Karpas-422 (cell line): ENCODE measurements at regions not wholly inside any gene's neighbourhood (a gene's known extent, or its start where the extent isn't known, plus 50 kb on each side); places are given as distances from the start of the nearest gene placed in this dataset.

Source experiments
- DNase-seq: peaks from one replicate; pipeline ENCODE4 v3.0.0-alpha.2; 2015
- H2AFZ ChIP-seq: fragments of 200-600 bp; sonication (generic); 2 replicates; pipeline ENCODE4 v1.6.1; 2014; ENCODE audit warnings: antibody characterized with exemption, low read length, mixed read lengths
- H3K27ac ChIP-seq: fragments of 200-600 bp; sonication (generic); 2 replicates; pipeline ENCODE4 v1.5.1; 2014; ENCODE audit warnings: mild to moderate bottlenecking, low read length, moderate library complexity
- H3K27me3 ChIP-seq: fragments of 200-600 bp; sonication (generic); 2 replicates; pipeline ENCODE4 v1.6.1; 2014; ENCODE audit warnings: low read length, mixed read lengths
- H3K36me3 ChIP-seq: fragments of 200-600 bp; sonication (generic); 2 replicates; pipeline ENCODE4 v1.6.1; 2014; ENCODE audit warnings: low read length, mixed read lengths; ENCODE audit not compliant: insufficient read depth
- H3K4me1 ChIP-seq: fragments of 200-600 bp; sonication (generic); 2 replicates; pipeline ENCODE4 v1.6.1; 2014; ENCODE audit warnings: mild to moderate bottlenecking, low read length, mixed read lengths
- H3K4me2 ChIP-seq: fragments of 200-600 bp; sonication (generic); 2 replicates; pipeline ENCODE4 v1.6.1; 2014; ENCODE audit warnings: low read length, low read depth, mild to moderate bottlenecking; ENCODE audit not compliant: poor library complexity, severe bottlenecking
- H3K4me3 ChIP-seq: fragments of 200-600 bp; sonication (generic); 2 replicates; pipeline ENCODE4 v1.5.1; 2014; ENCODE audit warnings: mild to moderate bottlenecking, antibody characterized with exemption, low read length, mixed read lengths
- H3K79me2 ChIP-seq: fragments of 200-600 bp; sonication (generic); 2 replicates; pipeline ENCODE4 v1.6.1; 2014; ENCODE audit warnings: mild to moderate bottlenecking, low read length, mixed read lengths
- H3K9ac ChIP-seq: fragments of 200-600 bp; sonication (generic); 2 replicates; pipeline ENCODE4 v1.6.0; 2014; ENCODE audit warnings: low read length
- H3K9me2 ChIP-seq: fragments of 200-600 bp; sonication (generic), shearing (Covaris generic); replicated peaks from 2 replicates; pipeline ENCODE4 v1.6.0; 2014; ENCODE audit warnings: mild to moderate bottlenecking, low read length, moderate library complexity; ENCODE audit not compliant: insufficient read depth
- H3K9me3 ChIP-seq: fragments of 300-700, 200-600 bp; sonication (generic); 2 replicates; pipeline ENCODE4 v1.6.1; 2014; ENCODE audit warnings: low read length, mixed read lengths
- H4K20me1 ChIP-seq: fragments of 200-600 bp; sonication (generic); 2 replicates; pipeline ENCODE4 v1.6.1; 2014; ENCODE audit warnings: mild to moderate bottlenecking, antibody characterized with exemption, low read length, low read depth; ENCODE audit not compliant: insufficient read depth

DNA sequence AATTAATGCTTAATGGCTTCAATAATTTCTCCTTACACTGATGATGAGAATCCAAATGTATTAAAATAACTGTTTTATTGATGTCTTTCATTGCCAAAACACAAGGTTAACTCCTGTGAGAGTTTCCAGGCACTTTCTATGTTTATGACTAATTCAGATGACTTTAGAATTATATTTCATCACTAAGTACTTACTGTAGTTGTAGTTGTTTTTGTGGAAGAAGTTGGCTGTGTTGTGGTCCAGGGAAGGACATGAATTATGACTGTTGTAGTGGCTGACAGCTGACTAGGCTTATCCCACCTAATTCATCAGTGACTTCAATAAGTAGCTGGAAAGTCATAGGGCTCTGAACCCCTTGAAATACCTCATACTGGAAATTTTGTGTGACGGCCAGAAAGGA, 254.8 kb downstream of the HGF start:
- H3K79me2 ChIP-seq, result no peaks in the 10 kb centered on the region
- peaks cover 34% of the 10 kb centered on the region for H3K9me3 ChIP-seq
- no peak overlapping the region for H3K4me3 ChIP-seq
- H3K9ac ChIP-seq, result no peak overlapping the region
- no peaks in the 10 kb centered on the region for H3K36me3 ChIP-seq
- H2AFZ ChIP-seq, result no peak overlapping the region
- no peak overlapping the region for H3K4me2 ChIP-seq
- no peaks in the 10 kb centered on the region for H3K4me1 ChIP-seq
- no peaks in the 10 kb centered on the region for H4K20me1 ChIP-seq
- DNase-seq, result no peak
- no peaks in the 10 kb centered on the region for H3K27me3 ChIP-seq
- no peak overlapping the region for H3K27ac ChIP-seq
- no peaks in the 10 kb centered on the region for H3K9me2 ChIP-seq

DNA sequence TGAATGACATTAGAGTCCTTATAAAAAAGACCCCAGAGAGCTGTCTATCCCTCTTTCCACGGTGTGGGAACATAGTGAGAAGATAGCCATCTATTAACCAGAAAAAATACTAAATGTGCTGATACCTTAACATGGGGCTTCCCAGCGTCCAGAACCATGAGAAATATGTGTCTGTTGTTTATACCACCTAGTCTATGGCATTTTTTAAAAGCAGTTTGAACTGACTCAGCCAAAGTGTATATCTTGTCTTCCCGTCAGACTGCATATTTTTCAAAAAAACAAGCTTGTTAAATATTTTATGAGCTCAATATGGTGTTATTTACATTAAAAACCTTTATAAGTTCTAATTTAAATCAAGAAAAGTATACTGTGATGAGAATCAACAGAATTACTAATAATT, 255.3 kb downstream of the HGF start:
- no peaks in the 10 kb centered on the region for H3K9me2 ChIP-seq
- H3K79me2 ChIP-seq, result no peaks in the 10 kb centered on the region
- no peak overlapping the region for H3K4me3 ChIP-seq
- DNase-seq, result no peak
- no peak overlapping the region for H3K9ac ChIP-seq
- H3K9me3 ChIP-seq, result peaks cover 34% of the 10 kb centered on the region
- no peaks in the 10 kb centered on the region for H3K36me3 ChIP-seq
- H3K4me1 ChIP-seq, result no peaks in the 10 kb centered on the region
- no peak overlapping the region for H3K27ac ChIP-seq
- H4K20me1 ChIP-seq, result no peaks in the 10 kb centered on the region
- no peak overlapping the region for H3K4me2 ChIP-seq
- H2AFZ ChIP-seq, result no peak overlapping the region
- H3K27me3 ChIP-seq, result no peaks in the 10 kb centered on the region

DNA sequence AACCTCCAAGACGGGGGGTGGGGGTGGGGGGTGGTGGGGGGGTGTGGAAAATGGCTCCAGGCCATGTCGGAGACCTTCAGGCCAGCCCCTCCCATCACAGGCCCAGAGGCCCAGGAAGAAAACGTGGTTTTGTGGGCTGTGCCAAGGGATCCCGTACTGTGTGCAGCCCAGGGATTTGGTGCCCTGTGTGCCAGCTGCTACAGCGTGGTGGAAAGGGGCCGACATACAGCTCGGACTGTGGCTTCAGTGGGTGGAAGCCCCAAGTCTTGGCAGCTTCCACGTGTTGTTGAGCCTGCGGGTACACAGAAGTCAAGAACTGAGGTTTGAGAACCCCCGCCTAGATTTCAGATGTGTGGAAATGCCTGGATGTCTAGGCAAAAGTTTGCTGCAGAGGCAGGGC, 259.7 kb downstream of the HGF start:
- Histone ChIP-seq H3K4me3 (no peak overlapping the region), H3K36me3 (no peaks in the 10 kb centered on the region), H4K20me1 (no peaks in the 10 kb centered on the region), H3K9ac (no peak overlapping the region), H3K27me3 (no peaks in the 10 kb centered on the region), H3K4me1 (no peaks in the 10 kb centered on the region), H3K9me3 (peaks cover 17% of the 10 kb centered on the region), H2AFZ (no peak overlapping the region), H3K9me2 (no peaks in the 10 kb centered on the region), H3K79me2 (no peaks in the 10 kb centered on the region), H3K4me2 (no peak overlapping the region), H3K27ac (no peak overlapping the region)
- no peak for DNase-seq

DNA sequence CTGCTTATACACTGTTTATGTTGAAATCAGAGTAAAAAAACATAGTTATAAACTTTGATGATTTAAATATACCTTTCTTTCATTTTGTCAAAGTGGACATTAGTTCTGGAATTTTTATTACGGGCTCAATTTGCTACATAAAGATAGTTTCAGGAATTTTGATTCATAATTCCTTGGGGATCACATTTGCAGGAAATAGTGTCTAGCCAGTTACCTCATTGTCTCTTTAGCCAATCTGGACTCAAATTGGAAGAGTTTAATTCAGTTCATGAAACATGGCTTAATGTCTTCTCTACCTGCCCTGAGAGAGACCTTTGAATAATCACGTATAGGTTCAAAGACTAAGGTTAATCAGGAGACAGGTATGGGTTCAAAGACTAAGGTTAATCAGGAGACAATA, 262.6 kb downstream of the HGF start:
- H3K79me2 ChIP-seq, result no peaks in the 10 kb centered on the region
- H3K4me2 ChIP-seq, result no peak overlapping the region
- no peaks in the 10 kb centered on the region for H3K9me2 ChIP-seq
- H3K4me1 ChIP-seq, result no peaks in the 10 kb centered on the region
- H4K20me1 ChIP-seq, result no peaks in the 10 kb centered on the region
- no peaks in the 10 kb centered on the region for H3K36me3 ChIP-seq
- no peaks in the 10 kb centered on the region for H3K9me3 ChIP-seq
- no peak overlapping the region for H3K9ac ChIP-seq
- H3K4me3 ChIP-seq, result no peak overlapping the region
- H3K27ac ChIP-seq, result no peak overlapping the region
- DNase-seq, result no peak
- H3K27me3 ChIP-seq, result no peaks in the 10 kb centered on the region
- no peak overlapping the region for H2AFZ ChIP-seq

DNA sequence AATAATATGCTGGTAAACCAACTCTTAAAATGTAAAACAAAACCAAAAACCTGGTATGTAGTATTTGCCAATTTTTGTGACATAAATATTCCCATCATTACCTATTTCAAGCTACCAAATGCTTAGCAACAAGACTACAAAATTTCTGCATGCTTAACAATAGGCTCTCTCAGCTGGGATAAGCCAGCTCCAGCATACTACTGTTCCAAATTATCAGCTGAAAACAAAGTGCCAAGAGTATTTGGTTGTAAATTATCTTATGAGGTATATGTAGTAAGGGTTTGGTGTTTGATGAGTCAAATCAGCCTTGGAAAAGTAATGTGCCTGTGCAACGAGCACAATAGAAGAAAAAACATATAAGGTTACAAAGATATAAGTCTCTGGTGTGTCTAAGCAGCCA, 263.2 kb downstream of the HGF start:
- Histone ChIP-seq H3K9me2 (no peaks in the 10 kb centered on the region), H3K4me3 (no peak overlapping the region), H3K4me2 (no peak overlapping the region), H3K79me2 (no peaks in the 10 kb centered on the region), H3K36me3 (no peaks in the 10 kb centered on the region), H2AFZ (no peak overlapping the region), H3K9ac (no peak overlapping the region), H3K9me3 (no peaks in the 10 kb centered on the region), H3K27ac (no peak overlapping the region), H4K20me1 (no peaks in the 10 kb centered on the region), H3K27me3 (no peaks in the 10 kb centered on the region), H3K4me1 (no peaks in the 10 kb centered on the region)
- no peak for DNase-seq

DNA sequence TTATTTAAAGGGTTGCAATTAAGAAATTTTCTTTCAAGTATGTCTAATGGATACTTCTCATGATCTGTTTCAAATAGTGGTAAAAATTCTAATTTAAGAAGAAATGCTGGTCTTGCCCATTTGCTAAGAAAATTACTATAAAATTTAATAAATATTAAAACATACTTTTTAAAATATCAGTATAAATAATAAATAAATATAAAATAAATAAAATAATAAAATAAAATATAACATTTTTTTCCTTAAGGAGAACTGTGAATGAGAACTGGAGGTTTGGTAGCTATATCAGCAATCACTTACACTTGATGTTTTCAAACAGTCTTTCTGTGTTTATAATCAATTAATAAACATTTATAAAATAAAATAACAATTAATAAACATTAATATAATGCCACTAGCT, 266.1 kb downstream of the HGF start:
- no peak overlapping the region for H3K4me2 ChIP-seq

DNA sequence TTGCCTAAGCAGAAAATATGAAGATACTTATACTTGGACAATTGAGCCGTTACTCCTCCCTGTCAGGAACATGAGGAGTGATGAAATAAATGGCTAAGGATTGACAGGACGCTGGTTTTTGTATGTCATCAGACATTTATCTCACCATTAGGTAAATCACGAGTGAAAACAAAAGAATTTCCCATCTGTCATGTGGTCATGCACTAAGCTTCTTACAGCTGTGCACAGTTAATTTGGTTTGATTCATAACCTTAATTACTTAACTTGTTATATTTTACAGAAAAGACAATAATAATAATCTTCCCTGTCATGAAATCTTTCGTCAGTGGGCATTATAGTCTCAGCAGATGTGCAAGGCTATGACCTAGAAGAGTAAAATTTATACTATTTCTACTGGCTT, 266.5 kb downstream of the HGF start:
- Histone ChIP-seq H3K4me3 (no peak overlapping the region), H3K9ac (no peak overlapping the region), H3K4me1 (no peaks in the 10 kb centered on the region), H3K9me3 (no peaks in the 10 kb centered on the region), H3K27me3 (no peaks in the 10 kb centered on the region), H3K4me2 (no peak overlapping the region), H3K9me2 (no peaks in the 10 kb centered on the region), H3K79me2 (no peaks in the 10 kb centered on the region), H3K27ac (no peak overlapping the region), H2AFZ (no peak overlapping the region), H3K36me3 (no peaks in the 10 kb centered on the region), H4K20me1 (no peaks in the 10 kb centered on the region)
- DNase-seq, result no peak

More for the DNA sequence above, 266.1 kb downstream of the HGF start:
- no peak for DNase-seq
- no peak overlapping the region for H3K27ac ChIP-seq
- H3K4me3 ChIP-seq, result no peak overlapping the region
- H3K9me2 ChIP-seq, result no peaks in the 10 kb centered on the region
- H4K20me1 ChIP-seq, result no peaks in the 10 kb centered on the region
- H3K27me3 ChIP-seq, result no peaks in the 10 kb centered on the region
- H3K9ac ChIP-seq, result no peak overlapping the region
- no peaks in the 10 kb centered on the region for H3K36me3 ChIP-seq
- no peak overlapping the region for H2AFZ ChIP-seq
- H3K79me2 ChIP-seq, result no peaks in the 10 kb centered on the region
- no peaks in the 10 kb centered on the region for H3K9me3 ChIP-seq
- H3K4me1 ChIP-seq, result no peaks in the 10 kb centered on the region

DNA sequence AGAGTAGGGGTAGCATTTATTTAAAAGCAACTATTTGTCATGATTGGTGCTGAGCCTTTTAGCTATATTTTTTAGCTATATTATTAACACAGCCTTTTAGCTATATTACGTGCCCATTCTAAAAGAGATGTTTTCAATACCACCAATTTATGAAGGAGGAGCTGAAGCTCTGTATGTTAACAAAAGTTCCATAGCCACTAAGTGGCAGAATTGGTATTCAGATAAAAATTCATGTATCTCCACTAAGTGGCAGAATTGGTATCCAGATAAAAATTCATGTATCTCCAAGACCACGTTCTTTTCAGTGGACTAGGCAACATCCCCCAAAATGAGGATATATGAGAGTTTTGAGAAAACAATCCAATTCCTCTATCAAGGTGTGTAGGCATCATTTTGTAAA, 268.6 kb downstream of the HGF start:
- no peak overlapping the region for H3K9ac ChIP-seq
- no peak overlapping the region for H3K27ac ChIP-seq
- no peak overlapping the region for H2AFZ ChIP-seq
- H3K4me2 ChIP-seq, result no peak overlapping the region
- no peak overlapping the region for H3K4me3 ChIP-seq
- no peaks in the 10 kb centered on the region for H3K4me1 ChIP-seq
- no peaks in the 10 kb centered on the region for H3K9me3 ChIP-seq
- no peaks in the 10 kb centered on the region for H3K79me2 ChIP-seq
- no peaks in the 10 kb centered on the region for H3K27me3 ChIP-seq
- H3K36me3 ChIP-seq, result no peaks in the 10 kb centered on the region
- no peak for DNase-seq
- H3K9me2 ChIP-seq, result no peaks in the 10 kb centered on the region
- H4K20me1 ChIP-seq, result no peaks in the 10 kb centered on the region

DNA sequence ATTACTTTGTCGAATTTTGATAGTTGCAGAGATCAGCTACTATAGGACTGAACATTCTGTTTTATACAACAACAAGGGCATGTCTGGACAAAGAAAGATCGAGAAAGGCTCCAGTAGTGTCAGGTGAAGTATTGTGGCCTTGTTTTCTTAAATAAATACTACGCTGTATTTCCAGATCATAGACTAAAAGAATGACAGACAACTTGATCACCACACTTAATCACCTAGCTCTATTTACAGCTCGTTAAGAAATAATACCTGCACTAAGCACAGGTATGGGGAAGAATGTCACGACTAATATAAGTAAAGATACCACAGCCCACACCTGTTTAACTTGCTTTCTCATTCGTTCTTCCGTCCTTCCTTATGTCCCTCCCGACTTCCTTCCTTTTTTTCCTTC, 269.2 kb downstream of the HGF start:
- H3K4me3 ChIP-seq, result no peak overlapping the region
- H3K4me1 ChIP-seq, result no peaks in the 10 kb centered on the region
- H3K4me2 ChIP-seq, result no peak overlapping the region
- no peak overlapping the region for H3K27ac ChIP-seq
- no peaks in the 10 kb centered on the region for H3K27me3 ChIP-seq
- H3K36me3 ChIP-seq, result no peaks in the 10 kb centered on the region
- H3K9me2 ChIP-seq, result no peaks in the 10 kb centered on the region
- H4K20me1 ChIP-seq, result no peaks in the 10 kb centered on the region
- no peaks in the 10 kb centered on the region for H3K79me2 ChIP-seq
- no peak for DNase-seq
- H2AFZ ChIP-seq, result no peak overlapping the region
- no peak overlapping the region for H3K9ac ChIP-seq
- no peaks in the 10 kb centered on the region for H3K9me3 ChIP-seq
